ENCODE measurements at regions not wholly inside any gene's neighbourhood (a gene's known extent, or its start where the extent isn't known, plus 50 kb on each side); places are given as distances from the start of the nearest gene placed in this dataset.
"Not testable (repeated sequence)": the region's sequence is repeated elsewhere in the genome, so short reads cannot be mapped to it uniquely, and the experiment has no call there.

DNA sequence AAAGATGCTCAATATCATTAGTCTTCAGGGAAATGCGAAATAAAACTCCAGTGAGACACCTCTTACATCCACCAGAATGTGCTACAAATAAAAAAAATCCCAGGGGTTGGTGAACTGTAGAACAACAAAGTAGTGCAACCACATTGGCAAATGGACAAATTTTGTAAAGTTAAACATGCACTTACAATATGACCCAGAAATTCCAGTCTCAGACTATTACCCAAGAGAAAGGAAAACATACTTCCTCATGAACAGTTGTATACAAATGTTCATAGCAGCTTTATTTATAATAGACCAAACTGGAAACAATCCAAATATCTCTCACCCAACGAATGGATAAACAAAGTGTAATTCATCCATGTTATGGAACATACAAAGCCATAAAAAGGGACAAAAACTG is 239.5 kb downstream of the ABCC12 start:
- no peaks in the 10 kb centered on the region for H3K9me3 ChIP-seq
- no peak overlapping the region for H3K27ac ChIP-seq (replicated peaks in 1 of 4)
- no peaks in the 10 kb centered on the region for H3K4me1 ChIP-seq
- no peak for DNase-seq (ENCODE audit: extremely low spot score)
- no peaks in the 10 kb centered on the region for H3K27me3 ChIP-seq
- no peak for TF ChIP-seq POLR2AphosphoS5 (IDR thresholded peaks at IDR 0.05)
- TF ChIP-seq, protein P1, sequence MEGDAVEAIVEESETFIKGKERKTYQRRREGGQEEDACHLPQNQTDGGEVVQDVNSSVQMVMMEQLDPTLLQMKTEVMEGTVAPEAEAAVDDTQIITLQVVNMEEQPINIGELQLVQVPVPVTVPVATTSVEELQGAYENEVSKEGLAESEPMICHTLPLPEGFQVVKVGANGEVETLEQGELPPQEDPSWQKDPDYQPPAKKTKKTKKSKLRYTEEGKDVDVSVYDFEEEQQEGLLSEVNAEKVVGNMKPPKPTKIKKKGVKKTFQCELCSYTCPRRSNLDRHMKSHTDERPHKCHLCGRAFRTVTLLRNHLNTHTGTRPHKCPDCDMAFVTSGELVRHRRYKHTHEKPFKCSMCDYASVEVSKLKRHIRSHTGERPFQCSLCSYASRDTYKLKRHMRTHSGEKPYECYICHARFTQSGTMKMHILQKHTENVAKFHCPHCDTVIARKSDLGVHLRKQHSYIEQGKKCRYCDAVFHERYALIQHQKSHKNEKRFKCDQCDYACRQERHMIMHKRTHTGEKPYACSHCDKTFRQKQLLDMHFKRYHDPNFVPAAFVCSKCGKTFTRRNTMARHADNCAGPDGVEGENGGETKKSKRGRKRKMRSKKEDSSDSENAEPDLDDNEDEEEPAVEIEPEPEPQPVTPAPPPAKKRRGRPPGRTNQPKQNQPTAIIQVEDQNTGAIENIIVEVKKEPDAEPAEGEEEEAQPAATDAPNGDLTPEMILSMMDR (IDR thresholded peaks at IDR 0.05), result no peak
- TF ChIP-seq EP300 (IDR thresholded peaks at IDR 0.05), result no peak
- TF ChIP-seq POLR2A (IDR thresholded peaks at IDR 0.05; ENCODE audit: low read depth), result no peak
- intact Hi-C loops (cut with DNase I), result no loop called here
- no peak overlapping the region for H3K4me3 ChIP-seq
- 62% methylated on average over 2 of the region's 2 CpGs for WGBS
- H3K36me3 ChIP-seq, result no peaks in the 10 kb centered on the region

DNA sequence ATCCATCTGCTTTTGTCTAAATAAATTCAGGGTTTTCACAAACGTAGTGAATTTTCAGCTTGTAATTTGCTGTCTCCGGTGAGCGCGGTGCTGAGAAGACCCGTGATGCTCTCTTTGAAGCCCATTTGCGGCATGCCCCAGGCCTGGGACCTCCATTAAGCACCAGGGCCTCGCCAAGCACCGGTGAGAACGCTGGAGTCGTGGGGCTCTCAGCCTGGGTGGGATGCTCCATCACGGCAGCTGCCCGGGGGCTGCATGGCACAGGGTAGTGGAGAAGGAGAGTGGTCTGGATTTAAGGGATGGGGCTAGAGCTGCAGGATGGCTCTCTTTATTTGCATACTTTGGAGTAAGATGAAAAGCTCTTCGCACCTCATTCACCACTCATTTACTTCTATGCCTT is 248.7 kb downstream of the ABCC12 start:
- Histone ChIP-seq H3K4me1 (no peaks in the 10 kb centered on the region), H3K27me3 (peaks cover 0 to 5% (median 0%) of the 10 kb centered on the region in 4 donors), H3K27ac (replicated peaks in 1 of 4) (no peak overlapping the region), H3K4me3 (no peak overlapping the region), H3K9me3 (peaks cover 0 to 14% (median 5%) of the 10 kb centered on the region in 4 donors), H3K36me3 (no peaks in the 10 kb centered on the region)
- 70% methylated on average over 13 of the region's 13 CpGs for WGBS
- peak; percentile 90 for DNase-seq (ENCODE audit: extremely low spot score)
- TF ChIP-seq, protein P1 (IDR thresholded peaks at IDR 0.05), result no peak
- no peak for TF ChIP-seq POLR2A (IDR thresholded peaks at IDR 0.05; ENCODE audit: low read depth)
- no peak for TF ChIP-seq EP300 (IDR thresholded peaks at IDR 0.05)
- no peak for TF ChIP-seq POLR2AphosphoS5 (IDR thresholded peaks at IDR 0.05)
- intact Hi-C loops (cut with DNase I), result no loop called here

DNA sequence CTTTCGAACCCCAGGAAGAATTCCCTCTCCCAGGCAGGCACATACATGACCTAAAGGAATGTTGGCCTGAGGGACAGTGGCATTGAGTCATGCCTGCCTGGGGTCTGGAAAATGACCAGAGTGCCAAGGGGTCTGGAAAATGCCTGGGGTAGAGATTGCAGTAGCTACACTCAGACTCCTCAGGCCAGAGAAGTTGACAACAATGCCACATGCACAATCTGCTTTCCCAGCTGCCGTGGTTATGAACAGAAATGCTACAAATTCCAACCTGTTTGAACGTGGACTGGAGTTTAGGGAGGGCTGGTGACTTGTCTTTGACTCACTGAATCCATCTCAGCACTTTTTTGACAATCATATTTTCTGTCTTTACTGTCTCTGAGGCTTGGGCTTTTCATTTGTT is 250.0 kb downstream of the ABCC12 start:
- 75% methylated on average over 2 of the region's 3 CpGs for WGBS
- peaks cover 0 to 5% (median 0%) of the 10 kb centered on the region in 4 donors for H3K27me3 ChIP-seq
- no peak overlapping the region for H3K27ac ChIP-seq (replicated peaks in 1 of 4)
- no peak for DNase-seq (ENCODE audit: extremely low spot score)
- H3K4me3 ChIP-seq, result no peak overlapping the region
- no peaks in the 10 kb centered on the region for H3K4me1 ChIP-seq
- TF ChIP-seq POLR2AphosphoS5 (IDR thresholded peaks at IDR 0.05) (no peak), EP300 (IDR thresholded peaks at IDR 0.05) (no peak), POLR2A (IDR thresholded peaks at IDR 0.05; ENCODE audit: low read depth) (no peak)
- TF ChIP-seq, protein P1 (IDR thresholded peaks at IDR 0.05), result no peak
- H3K9me3 ChIP-seq, result peaks cover 0 to 17% (median 8%) of the 10 kb centered on the region in 4 donors
- intact Hi-C loops (cut with DNase I), result no loop called here
- H3K36me3 ChIP-seq, result no peaks in the 10 kb centered on the region

DNA sequence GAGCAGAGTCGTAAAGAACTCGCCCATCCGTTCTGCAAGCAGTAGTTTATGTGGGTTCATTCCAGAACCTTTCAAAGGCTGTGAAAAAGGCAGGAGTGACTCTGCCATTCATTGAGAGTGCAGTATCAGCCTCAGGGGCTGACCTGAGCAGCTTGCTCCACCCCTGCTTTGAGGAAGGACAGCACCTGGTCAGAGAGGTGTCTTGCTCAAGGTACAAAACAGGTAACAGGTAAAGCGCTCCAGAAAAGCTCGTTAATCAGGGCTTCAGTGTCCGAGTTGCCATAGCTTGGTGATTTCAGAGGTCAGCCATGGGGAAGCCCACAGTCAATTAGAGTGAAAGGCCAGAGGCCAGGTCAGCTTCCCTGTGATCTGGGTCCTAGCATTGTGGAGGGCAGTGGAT is 251.1 kb downstream of the ABCC12 start:
- DNase-seq (ENCODE audit: extremely low spot score), result peak; percentile 74
- no peak overlapping the region for H3K4me3 ChIP-seq
- no peaks in the 10 kb centered on the region for H3K4me1 ChIP-seq
- H3K27me3 ChIP-seq, result no peaks in the 10 kb centered on the region
- TF ChIP-seq EP300 (IDR thresholded peaks at IDR 0.05) (no peak), POLR2AphosphoS5 (IDR thresholded peaks at IDR 0.05) (no peak), POLR2A (IDR thresholded peaks at IDR 0.05; ENCODE audit: low read depth) (no peak)
- TF ChIP-seq, protein P1 (IDR thresholded peaks at IDR 0.05), result no peak
- no peak overlapping the region for H3K27ac ChIP-seq (replicated peaks in 1 of 4)
- H3K36me3 ChIP-seq, result no peaks in the 10 kb centered on the region
- H3K9me3 ChIP-seq, result peaks cover 0 to 9% (median 5%) of the 10 kb centered on the region in 4 donors
- intact Hi-C loops (cut with DNase I), result no loop called here
- 77% methylated on average over 6 of the region's 6 CpGs for WGBS

DNA sequence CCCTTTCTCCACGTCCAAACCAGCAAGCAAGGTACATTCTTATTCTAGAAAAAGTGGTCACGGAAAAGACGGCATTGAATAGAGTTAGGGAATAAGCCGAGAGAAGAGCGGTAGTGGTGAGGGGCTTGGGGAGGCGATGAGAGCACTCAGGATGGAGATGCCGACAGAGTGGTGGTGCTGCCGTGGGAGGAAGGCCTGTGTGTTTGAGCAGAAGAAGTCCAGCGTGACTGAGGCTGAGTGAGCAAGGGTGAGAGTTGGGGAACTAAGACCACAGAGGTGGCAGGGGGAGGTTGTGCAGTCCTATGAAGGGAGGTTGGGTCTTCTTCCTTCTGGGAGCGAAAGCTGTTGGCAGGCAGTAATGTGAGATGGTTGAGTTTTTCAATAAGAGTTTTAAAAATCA is 252.3 kb downstream of the ABCC12 start:
- WGBS, result 85% methylated on average over 10 of the region's 10 CpGs
- no peak overlapping the region for H3K27ac ChIP-seq (replicated peaks in 1 of 4)
- intact Hi-C loops (cut with DNase I), result no loop called here

DNA sequence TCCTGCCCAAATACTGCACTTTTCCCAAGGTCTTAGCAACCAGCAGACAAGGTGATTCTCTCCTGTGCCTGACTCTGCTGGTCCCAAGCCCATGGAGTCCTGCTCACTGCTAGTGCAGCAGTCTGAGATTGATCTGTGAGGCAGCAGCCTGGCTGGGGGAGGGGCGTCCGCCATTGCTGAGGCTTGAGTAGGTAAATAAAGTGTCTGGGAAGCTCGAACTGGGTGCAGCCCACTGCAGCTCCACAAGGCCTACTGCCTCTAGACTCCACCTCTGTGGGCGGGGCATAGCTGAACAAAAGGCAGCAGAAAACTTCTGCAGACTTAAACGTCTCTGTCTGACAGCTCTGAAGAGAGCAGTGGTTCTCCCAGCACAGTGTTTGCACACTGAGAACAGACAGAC is 258.7 kb downstream of the ABCC12 start:
- intact Hi-C loops (cut with DNase I); DNase-seq (ENCODE audit: extremely low spot score); H3K4me3 ChIP-seq; H3K36me3 ChIP-seq; H3K27me3 ChIP-seq; H3K27ac ChIP-seq (replicated peaks in 1 of 4); H3K4me1 ChIP-seq; H3K9me3 ChIP-seq: not testable (repeated sequence)
- WGBS, result 56% methylated on average over 5 of the region's 5 CpGs

More for the DNA sequence above, 252.3 kb downstream of the ABCC12 start:
- H3K9me3 ChIP-seq, result peaks cover 0 to 7% (median 2%) of the 10 kb centered on the region in 4 donors
- H3K27me3 ChIP-seq, result no peaks in the 10 kb centered on the region
- peak; percentile 70 for DNase-seq (ENCODE audit: extremely low spot score)
- no peaks in the 10 kb centered on the region for H3K4me1 ChIP-seq
- no peaks in the 10 kb centered on the region for H3K36me3 ChIP-seq
- TF ChIP-seq POLR2AphosphoS5 (IDR thresholded peaks at IDR 0.05) (no peak), POLR2A (IDR thresholded peaks at IDR 0.05; ENCODE audit: low read depth) (no peak), EP300 (IDR thresholded peaks at IDR 0.05) (no peak)
- TF ChIP-seq, protein P1 (IDR thresholded peaks at IDR 0.05), result no peak
- H3K4me3 ChIP-seq, result no peak overlapping the region

Measured in esophagus muscularis mucosa (tissue), 4 donors.